ENCODE measurements at regions not wholly inside any gene's neighbourhood (a gene's known extent, or its start where the extent isn't known, plus 50 kb on each side); places are given as distances from the start of the nearest gene placed in this dataset.

- Histone ChIP-seq H3K9ac (ENCODE audit: low read length in 5 of 5) (no peak overlapping the region), H3K27ac (ENCODE audit: low read depth, low read length) (no peak overlapping the region), H3K36me3 (ENCODE audit: control insufficient read depth in 5 of 5, insufficient read depth in 5 of 5, low read length in 5 of 5) (no peaks in the 10 kb centered on the region), H3K27me3 (ENCODE audit: control insufficient read depth in 5 of 5, insufficient read depth in 4 of 5, low read length in 5 of 5) (no peaks in the 10 kb centered on the region), H3K9me3 (ENCODE audit: control insufficient read depth in 5 of 5, low read length in 5 of 5) (no peaks in the 10 kb centered on the region), H3K4me3 (ENCODE audit: low read depth in 1 of 5, low read length in 5 of 5) (no peak overlapping the region), H3K4me1 (ENCODE audit: control insufficient read depth in 5 of 5, insufficient read depth in 5 of 5, low read length in 5 of 5) (peaks cover 0 to 4% (median 0%) of the 10 kb centered on the region in 5 donors)
These were observed 575.5 kb downstream of the GBA3 start for GRCh38 chr4:23268072-23268771.

- H3K9me3 ChIP-seq (ENCODE audit: control insufficient read depth in 5 of 5, low read length in 5 of 5) = no peaks in the 10 kb centered on the region
- no peak overlapping the region for H3K9ac ChIP-seq (ENCODE audit: low read length in 5 of 5)
- H3K4me3 ChIP-seq (ENCODE audit: low read depth in 1 of 5, low read length in 5 of 5) = no peak overlapping the region
- H3K27me3 ChIP-seq (ENCODE audit: control insufficient read depth in 5 of 5, insufficient read depth in 4 of 5, low read length in 5 of 5) = no peaks in the 10 kb centered on the region
- H3K4me1 ChIP-seq (ENCODE audit: control insufficient read depth in 5 of 5, insufficient read depth in 5 of 5, low read length in 5 of 5) = peaks cover 0 to 4% (median 0%) of the 10 kb centered on the region in 5 donors
- no peaks in the 10 kb centered on the region for H3K36me3 ChIP-seq (ENCODE audit: control insufficient read depth in 5 of 5, insufficient read depth in 5 of 5, low read length in 5 of 5)
- no peak overlapping the region for H3K27ac ChIP-seq (ENCODE audit: low read depth, low read length)
These were observed 573.7 kb downstream of the GBA3 start for GRCh38 chr4:23266401-23266800.

- no peaks in the 10 kb centered on the region for H3K4me1 ChIP-seq (ENCODE audit: control insufficient read depth in 5 of 5, insufficient read depth in 5 of 5, low read length in 5 of 5)
- no peaks in the 10 kb centered on the region for H3K36me3 ChIP-seq (ENCODE audit: control insufficient read depth in 5 of 5, insufficient read depth in 5 of 5, low read length in 5 of 5)
- H3K4me3 ChIP-seq (ENCODE audit: low read depth in 1 of 5, low read length in 5 of 5) = no peak overlapping the region
- no peak overlapping the region for H3K9ac ChIP-seq (ENCODE audit: low read length in 5 of 5)
- H3K27me3 ChIP-seq (ENCODE audit: control insufficient read depth in 5 of 5, insufficient read depth in 4 of 5, low read length in 5 of 5) = no peaks in the 10 kb centered on the region
- no peaks in the 10 kb centered on the region for H3K9me3 ChIP-seq (ENCODE audit: control insufficient read depth in 5 of 5, low read length in 5 of 5)
- H3K27ac ChIP-seq (ENCODE audit: low read depth, low read length) = no peak overlapping the region
These were observed 567.8 kb downstream of the GBA3 start for GRCh38 chr4:23260511-23260910.

- H3K4me1 ChIP-seq (ENCODE audit: control insufficient read depth in 5 of 5, insufficient read depth in 5 of 5, low read length in 5 of 5) = peaks cover 0 to 2% (median 0%) of the 10 kb centered on the region in 5 donors
- no peak overlapping the region for H3K4me3 ChIP-seq (ENCODE audit: low read depth in 1 of 5, low read length in 5 of 5)
- no peaks in the 10 kb centered on the region for H3K36me3 ChIP-seq (ENCODE audit: control insufficient read depth in 5 of 5, insufficient read depth in 5 of 5, low read length in 5 of 5)
- H3K27me3 ChIP-seq (ENCODE audit: control insufficient read depth in 5 of 5, insufficient read depth in 4 of 5, low read length in 5 of 5) = no peaks in the 10 kb centered on the region
- no peak overlapping the region for H3K27ac ChIP-seq (ENCODE audit: low read depth, low read length)
- no peaks in the 10 kb centered on the region for H3K9me3 ChIP-seq (ENCODE audit: control insufficient read depth in 5 of 5, low read length in 5 of 5)
- H3K9ac ChIP-seq (ENCODE audit: low read length in 5 of 5) = no peak overlapping the region
These were observed 552.6 kb downstream of the GBA3 start for GRCh38 chr4:23245203-23245832.

- H3K4me1 ChIP-seq (ENCODE audit: control insufficient read depth in 5 of 5, insufficient read depth in 5 of 5, low read length in 5 of 5) = peaks cover 0 to 9% (median 0%) of the 10 kb centered on the region in 5 donors
- H3K9me3 ChIP-seq (ENCODE audit: control insufficient read depth in 5 of 5, low read length in 5 of 5) = no peaks in the 10 kb centered on the region
- no peak overlapping the region for H3K9ac ChIP-seq (ENCODE audit: low read length in 5 of 5)
- H3K36me3 ChIP-seq (ENCODE audit: control insufficient read depth in 5 of 5, insufficient read depth in 5 of 5, low read length in 5 of 5) = no peaks in the 10 kb centered on the region
- H3K27ac ChIP-seq (ENCODE audit: low read depth, low read length) = no peak overlapping the region
- no peaks in the 10 kb centered on the region for H3K27me3 ChIP-seq (ENCODE audit: control insufficient read depth in 5 of 5, insufficient read depth in 4 of 5, low read length in 5 of 5)
- no peak overlapping the region for H3K4me3 ChIP-seq (ENCODE audit: low read depth in 1 of 5, low read length in 5 of 5)
These were observed 550.2 kb downstream of the GBA3 start for GRCh38 chr4:23242962-23243361.

GRCh38 chr4:23241408-23241807, 548.7 kb downstream of the GBA3 start:
- no peak overlapping the region for H3K4me3 ChIP-seq (ENCODE audit: low read depth in 1 of 5, low read length in 5 of 5)

GRCh38 chr4:23238848-23239247, 546.1 kb downstream of the GBA3 start:
- Histone ChIP-seq H3K9ac (ENCODE audit: low read length in 5 of 5) (no peak overlapping the region), H3K27ac (ENCODE audit: low read depth, low read length) (no peak overlapping the region), H3K36me3 (ENCODE audit: control insufficient read depth in 5 of 5, insufficient read depth in 5 of 5, low read length in 5 of 5) (no peaks in the 10 kb centered on the region), H3K9me3 (ENCODE audit: control insufficient read depth in 5 of 5, low read length in 5 of 5) (no peaks in the 10 kb centered on the region), H3K27me3 (ENCODE audit: control insufficient read depth in 5 of 5, insufficient read depth in 4 of 5, low read length in 5 of 5) (no peaks in the 10 kb centered on the region), H3K4me3 (ENCODE audit: low read depth in 1 of 5, low read length in 5 of 5) (no peak overlapping the region), H3K4me1 (ENCODE audit: control insufficient read depth in 5 of 5, insufficient read depth in 5 of 5, low read length in 5 of 5) (peaks cover 0 to 26% (median 7%) of the 10 kb centered on the region in 5 donors)

More at GRCh38 chr4:23241408-23241807, 548.7 kb downstream of the GBA3 start:
- no peak overlapping the region for H3K27ac ChIP-seq (ENCODE audit: low read depth, low read length)
- H3K27me3 ChIP-seq (ENCODE audit: control insufficient read depth in 5 of 5, insufficient read depth in 4 of 5, low read length in 5 of 5) = no peaks in the 10 kb centered on the region
- no peaks in the 10 kb centered on the region for H3K36me3 ChIP-seq (ENCODE audit: control insufficient read depth in 5 of 5, insufficient read depth in 5 of 5, low read length in 5 of 5)
- H3K4me1 ChIP-seq (ENCODE audit: control insufficient read depth in 5 of 5, insufficient read depth in 5 of 5, low read length in 5 of 5) = peaks cover 0 to 18% (median 0%) of the 10 kb centered on the region in 5 donors
- H3K9ac ChIP-seq (ENCODE audit: low read length in 5 of 5) = no peak overlapping the region
- H3K9me3 ChIP-seq (ENCODE audit: control insufficient read depth in 5 of 5, low read length in 5 of 5) = no peaks in the 10 kb centered on the region

GRCh38 chr4:23237771-23238170, 545.0 kb downstream of the GBA3 start:
- Histone ChIP-seq H3K4me3 (ENCODE audit: low read depth in 1 of 5, low read length in 5 of 5) (no peak overlapping the region), H3K9me3 (ENCODE audit: control insufficient read depth in 5 of 5, low read length in 5 of 5) (no peaks in the 10 kb centered on the region), H3K27me3 (ENCODE audit: control insufficient read depth in 5 of 5, insufficient read depth in 4 of 5, low read length in 5 of 5) (no peaks in the 10 kb centered on the region), H3K27ac (ENCODE audit: low read depth, low read length) (no peak overlapping the region), H3K36me3 (ENCODE audit: control insufficient read depth in 5 of 5, insufficient read depth in 5 of 5, low read length in 5 of 5) (no peaks in the 10 kb centered on the region), H3K9ac (ENCODE audit: low read length in 5 of 5) (no peak overlapping the region), H3K4me1 (ENCODE audit: control insufficient read depth in 5 of 5, insufficient read depth in 5 of 5, low read length in 5 of 5) (peaks cover 0 to 26% (median 7%) of the 10 kb centered on the region in 5 donors)

- Histone ChIP-seq H3K36me3 (ENCODE audit: control insufficient read depth in 5 of 5, insufficient read depth in 5 of 5, low read length in 5 of 5) (no peaks in the 10 kb centered on the region), H3K4me3 (ENCODE audit: low read depth in 1 of 5, low read length in 5 of 5) (peak overlapping the region in 1 of 5 donors; percentile 22), H3K9me3 (ENCODE audit: control insufficient read depth in 5 of 5, low read length in 5 of 5) (no peaks in the 10 kb centered on the region), H3K9ac (ENCODE audit: low read length in 5 of 5) (peak overlapping the region in 1 of 5 donors; percentile 21), H3K4me1 (ENCODE audit: control insufficient read depth in 5 of 5, insufficient read depth in 5 of 5, low read length in 5 of 5) (peaks cover 0 to 26% (median 7%) of the 10 kb centered on the region in 5 donors), H3K27me3 (ENCODE audit: control insufficient read depth in 5 of 5, insufficient read depth in 4 of 5, low read length in 5 of 5) (no peaks in the 10 kb centered on the region), H3K27ac (ENCODE audit: low read depth, low read length) (no peak overlapping the region)
These were observed 543.1 kb downstream of the GBA3 start for GRCh38 chr4:23235628-23236390.

GRCh38 chr4:23234716-23235115, 542.0 kb downstream of the GBA3 start:
- Histone ChIP-seq H3K4me1 (ENCODE audit: control insufficient read depth in 5 of 5, insufficient read depth in 5 of 5, low read length in 5 of 5) (peaks cover 0 to 18% (median 7%) of the 10 kb centered on the region in 5 donors), H3K9me3 (ENCODE audit: control insufficient read depth in 5 of 5, low read length in 5 of 5) (no peaks in the 10 kb centered on the region), H3K27me3 (ENCODE audit: control insufficient read depth in 5 of 5, insufficient read depth in 4 of 5, low read length in 5 of 5) (no peaks in the 10 kb centered on the region), H3K27ac (ENCODE audit: low read depth, low read length) (no peak overlapping the region), H3K4me3 (ENCODE audit: low read depth in 1 of 5, low read length in 5 of 5) (no peak overlapping the region), H3K9ac (ENCODE audit: low read length in 5 of 5) (no peak overlapping the region), H3K36me3 (ENCODE audit: control insufficient read depth in 5 of 5, insufficient read depth in 5 of 5, low read length in 5 of 5) (no peaks in the 10 kb centered on the region)
